A549 (cell line): ENCODE measurements at regions not wholly inside any gene's neighbourhood (a gene's known extent, or its start where the extent isn't known, plus 50 kb on each side); places are given as distances from the start of the nearest gene placed in this dataset.

ENCODE experiments used
- ATAC-seq, 2 experiments: fragments of 200-7000 bp in 1 of 2; fragments of >200 bp in 1 of 2; cut with Nextera tagmentation in 1 of 2; cut with Tn5 transposase in 1 of 2; 3 replicates each; pipeline versions ENCODE4 v1.8.0 to v1.9.1; 2018 to 2020; ENCODE audit warnings: mild to moderate bottlenecking in 1 of 2, moderate library complexity in 1 of 2
- CTCF ChIA-PET: fragments of 300-600 bp; sonication (Branson Sonifier 250); formaldehyde crosslinking; extraction: SDS; loops from one replicate; lab custom pipeline; 2021; ENCODE audit warnings: antibody characterized with exemption, inconsistent platforms; lab: Yijun Ruan, JAX
- POLR2A ChIA-PET: fragments of 350-600 bp; formaldehyde crosslinking; extraction: SDS; loops from one replicate; lab custom pipeline; 2021; ENCODE audit warnings: antibody characterized with exemption, inconsistent platforms; lab: Yijun Ruan, JAX
- DNase-seq, 2 experiments: peaks; one replicate each; pipeline versions ENCODE4 v3.0.0 to v3.0.0-alpha.2; 2011 to 2016; ENCODE audit warnings: low read depth in 1 of 2, low spot score in 1 of 2
- FAIRE-seq: peaks from 2 replicates; lab custom pipeline; 2011; peaks lifted over from hg19 to GRCh38; lab: Jason Lieb, UNC
- H3K27ac ChIP-seq, 2 experiments: fragments of >200 bp; sonication (Bioruptor Twin); formaldehyde crosslinking; 3 replicates each; pipeline ENCODE4 v1.5.1; 2016 to 2017
- H3K4me1 ChIP-seq: fragments of >200 bp; sonication (Bioruptor Twin); formaldehyde crosslinking; 3 replicates; pipeline ENCODE4 v1.6.1; 2016
- H3K4me2 ChIP-seq: fragments of >200 bp; sonication (Bioruptor Twin); formaldehyde crosslinking; 3 replicates; pipeline ENCODE4 v1.6.1; 2016
- H3K4me3 ChIP-seq: fragments of >200 bp; sonication (Bioruptor Twin); formaldehyde crosslinking; 3 replicates; pipeline ENCODE4 v1.5.1; 2016
- H3K9me3 ChIP-seq: fragments of >200 bp; sonication (Bioruptor Twin); formaldehyde crosslinking; 3 replicates; pipeline ENCODE4 v1.6.1; 2016
- ATOH8 ChIP-seq: fragments of 250-450 bp; sonication (Bioruptor Pico); IDR thresholded peaks from 2 replicates; pipeline ENCODE4 v1.5.0; 2020; ENCODE audit warnings: low read depth, mild to moderate bottlenecking, moderate library complexity
- BCL3 ChIP-seq: fragments of >200 bp; sonication (Bioruptor Twin); formaldehyde crosslinking; IDR thresholded peaks from 3 replicates; pipeline ENCODE4 v1.6.1; 2016
- BHLHE40 ChIP-seq: IDR thresholded peaks from 2 replicates; pipeline ENCODE4 v1.6.1; 2012; ENCODE audit warnings: low read depth, low read length, inconsistent platforms
- CEBPB ChIP-seq, 2 experiments: fragments of >200 bp in 1 of 2; sonication (Bioruptor Twin) in 1 of 2; formaldehyde crosslinking in 1 of 2; IDR thresholded peaks; 2 replicates each; pipeline ENCODE4 v1.6.1; 2012 to 2016
- CHD2 ChIP-seq: fragments of 150-350 bp; IDR thresholded peaks from 2 replicates; pipeline ENCODE4 v1.6.1; 2014; ENCODE audit warnings: low read length; ENCODE audit not compliant: partially characterized antibody
- CHD4 ChIP-seq: fragments of 200-600 bp; sonication (generic); IDR thresholded peaks from 2 replicates; pipeline ENCODE4 v1.6.1; 2016; ENCODE audit warnings: antibody characterized with exemption, mild to moderate bottlenecking, borderline replicate concordance
- EHF ChIP-seq: fragments of 250-450 bp; sonication (Bioruptor Pico); IDR thresholded peaks from 2 replicates; pipeline ENCODE4 v1.5.0; 2020; ENCODE audit warnings: mild to moderate bottlenecking
- EHMT2 ChIP-seq: fragments of 200-600 bp; sonication (generic); IDR thresholded peaks from 2 replicates; pipeline ENCODE4 v1.6.1; 2016; ENCODE audit warnings: antibody characterized with exemption, low read depth, mild to moderate bottlenecking, moderate library complexity
- EP300 ChIP-seq, 2 experiments: fragments of >200 bp; sonication (Bioruptor Twin); formaldehyde crosslinking; IDR thresholded peaks; 2 replicates in 1 of 2; 3 replicates in 1 of 2; pipeline ENCODE4 v1.6.1; 2016 to 2017
- FOSB ChIP-seq: fragments of 250-450 bp; sonication (Bioruptor Pico); IDR thresholded peaks from 2 replicates; pipeline ENCODE4 v1.5.0; 2020; ENCODE audit warnings: mild to moderate bottlenecking, moderate library complexity
- FOSL2 ChIP-seq, 2 experiments: fragments of 450-650 bp in 1 of 2; fragments of >200 bp in 1 of 2; sonication (Bioruptor Twin) in 1 of 2; formaldehyde crosslinking; IDR thresholded peaks; 2 replicates each; pipeline versions ENCODE4 v1.5.0 to v1.6.1; 2016 to 2020; ENCODE audit warnings: mild to moderate bottlenecking in 1 of 2, moderate library complexity in 1 of 2
- FOXS1 ChIP-seq: fragments of 250-450 bp; sonication (Bioruptor Pico); IDR thresholded peaks from 2 replicates; pipeline ENCODE4 v1.5.0; 2020; ENCODE audit warnings: mild to moderate bottlenecking, moderate library complexity
- GATA3 ChIP-seq: IDR thresholded peaks from 2 replicates; pipeline ENCODE4 v1.6.1; 2012; ENCODE audit warnings: borderline replicate concordance
- HDAC2 ChIP-seq: fragments of 200-600 bp; sonication (generic); IDR thresholded peaks from 2 replicates; pipeline ENCODE4 v1.6.1; 2016
- HMGXB4 ChIP-seq: fragments of 250-450 bp; sonication (Bioruptor Pico); IDR thresholded peaks from 2 replicates; pipeline ENCODE4 v1.5.0; 2021; ENCODE audit warnings: mild to moderate bottlenecking, moderate library complexity, borderline replicate concordance
- HOXA7 ChIP-seq: fragments of 250-450 bp; sonication (Bioruptor Pico); IDR thresholded peaks from 2 replicates; pipeline ENCODE4 v1.5.0; 2020; ENCODE audit warnings: mild to moderate bottlenecking, moderate library complexity
- HOXB13 ChIP-seq: fragments of 250-450 bp; sonication (Bioruptor Pico); IDR thresholded peaks from 2 replicates; pipeline ENCODE4 v1.5.0; 2020; ENCODE audit warnings: low read depth, mild to moderate bottlenecking, moderate library complexity
- JUN ChIP-seq, 2 experiments: fragments of >200 bp; sonication (Bioruptor Twin); formaldehyde crosslinking; IDR thresholded peaks; 2 replicates in 1 of 2; 3 replicates in 1 of 2; pipeline ENCODE4 v1.6.1; 2016 to 2017
- JUNB ChIP-seq: fragments of >200 bp; sonication (Bioruptor Twin); formaldehyde crosslinking; IDR thresholded peaks from 2 replicates; pipeline ENCODE4 v1.6.1; 2016
- MAX ChIP-seq: IDR thresholded peaks from 2 replicates; pipeline ENCODE4 v1.6.1; 2012
- NPAS2 ChIP-seq: fragments of 250-450 bp; sonication (Bioruptor Pico); IDR thresholded peaks from 2 replicates; pipeline ENCODE4 v1.8.0; 2022; ENCODE audit warnings: mild to moderate bottlenecking, moderate library complexity, borderline replicate concordance
- NR3C1 ChIP-seq: fragments of >200 bp; sonication (Bioruptor Twin); formaldehyde crosslinking; IDR thresholded peaks from 3 replicates; pipeline ENCODE4 v1.6.1; 2017
- POLR2A ChIP-seq: IDR thresholded peaks from 2 replicates; pipeline ENCODE4 v1.6.1; 2012; ENCODE audit warnings: mild to moderate bottlenecking, low read length
- RAD21 ChIP-seq, 2 experiments: fragments of >200 bp in 1 of 2; sonication (Bioruptor Twin) in 1 of 2; formaldehyde crosslinking in 1 of 2; IDR thresholded peaks in 1 of 2; conservative IDR thresholded peaks in 1 of 2; 2 replicates in 1 of 2; 3 replicates in 1 of 2; pipeline ENCODE4 v1.6.1; 2012 to 2018; ENCODE audit warnings: inconsistent platforms in 1 of 2
- RCOR1 ChIP-seq: fragments of 150-350 bp; IDR thresholded peaks from 2 replicates; pipeline ENCODE4 v1.6.1; 2014; ENCODE audit warnings: antibody characterized with exemption, low read length, low read depth
- RFX5 ChIP-seq: fragments of 450-650 bp; IDR thresholded peaks from 2 replicates; pipeline ENCODE4 v1.7.1; 2014; ENCODE audit warnings: antibody characterized with exemption, mild to moderate bottlenecking, moderate library complexity
- SMC3 ChIP-seq: fragments of >200 bp; sonication (Bioruptor Twin); formaldehyde crosslinking; IDR thresholded peaks from 3 replicates; pipeline ENCODE4 v1.6.1; 2018; ENCODE audit warnings: inconsistent platforms
- TFCP2L1 ChIP-seq: fragments of 250-450 bp; sonication (Bioruptor Pico); IDR thresholded peaks from 2 replicates; pipeline ENCODE4 v1.5.0; 2021; ENCODE audit warnings: mild to moderate bottlenecking
- ZC3H11A ChIP-seq: fragments of 450-650 bp; IDR thresholded peaks from 2 replicates; pipeline ENCODE4 v1.6.1; 2014; ENCODE audit warnings: antibody characterized with exemption, mild to moderate bottlenecking
- ZFP36 ChIP-seq: fragments of 450-650 bp; IDR thresholded peaks from 2 replicates; pipeline ENCODE4 v1.6.1; 2014; ENCODE audit warnings: borderline replicate concordance; ENCODE audit not compliant: partially characterized antibody
- WGBS: methylation state at CpG from one replicate; pipeline ENCODE4 v1.1.6; 2017; ENCODE audit errors: missing lambda C conversion rate; 5-methylcytosine and 5-hydroxymethylcytosine counted together

- CTCF ChIA-PET = no interaction called here
- 50% methylated on average over 5 of the region's 5 CpGs for WGBS
- no peak for DNase-seq
- Histone ChIP-seq H3K4me2 (no peak overlapping the region), H3K27ac (no peak overlapping the region), H3K4me1 (no peaks in the 10 kb centered on the region), H3K9me3 (peaks cover 11% of the 10 kb centered on the region)
- no peak for FAIRE-seq
- TF ChIP-seq RFX5 (no peak), HMGXB4 (no peak), ZC3H11A (no peak), FOXS1 (no peak), JUN (IDR thresholded peaks at IDR 0.05) (no peak), HOXB13 (CRISPR knock-in tag) (no peak), RCOR1 (no peak), MAX (no peak), EHF (no peak), NPAS2 (CRISPR knock-in tag) (no peak), NR3C1 (no peak), HOXA7 (CRISPR knock-in tag) (no peak)
- TF ChIP-seq, all 56 proteins: peak for 0
- POLR2A ChIA-PET = no interaction called here
- H3K4me3 ChIP-seq = no peak overlapping the region
- no peak for ATAC-seq
Observed at GRCh38 chr3:87607234-87607633, 330.9 kb upstream of the POU1F1 start.

GRCh38 chr3:87595798-87596197 is 319.4 kb upstream of the POU1F1 start:
- ATAC-seq = no peak
- no peak overlapping the region for H3K4me2 ChIP-seq
- TF ChIP-seq FOSL2 (IDR thresholded peaks at IDR 0.05) (no peak), FOSL2 (CRISPR knock-in tag; IDR thresholded peaks at IDR 0.05) (no peak), POLR2A (no peak), RAD21 (conservative IDR thresholded peaks at IDR 0.05 in 1 of 2, IDR thresholded peaks at IDR 0.05 in 1 of 2) (no peak), HDAC2 (no peak), GATA3 (no peak), CHD2 (no peak), ATOH8 (CRISPR knock-in tag) (no peak), TFCP2L1 (CRISPR knock-in tag) (no peak), ZFP36 (no peak), FOSB (CRISPR knock-in tag) (no peak)
- no peaks in the 10 kb centered on the region for H3K4me1 ChIP-seq
- 45% methylated on average over 4 of the region's 4 CpGs for WGBS
- ChIA-PET POLR2A (no interaction called here), CTCF (no interaction called here)
- no peak for FAIRE-seq
- H3K4me3 ChIP-seq = no peak overlapping the region
- H3K27ac ChIP-seq = no peak overlapping the region
- H3K9me3 ChIP-seq = no peaks in the 10 kb centered on the region
- no peak for DNase-seq

GRCh38 chr3:87581240-87581639 is 304.9 kb upstream of the POU1F1 start:
- no peak for ATAC-seq
- Histone ChIP-seq H3K4me2 (no peak overlapping the region), H3K27ac (no peak overlapping the region), H3K9me3 (no peaks in the 10 kb centered on the region), H3K4me1 (no peaks in the 10 kb centered on the region), H3K4me3 (no peak overlapping the region)
- FAIRE-seq = no peak
- no peak for DNase-seq
- 19% methylated on average over 1 of the region's 1 CpG for WGBS
- TF ChIP-seq EHF (no peak), BHLHE40 (no peak), EP300 (IDR thresholded peaks at IDR 0.05) (no peak), TFCP2L1 (CRISPR knock-in tag) (no peak), BCL3 (no peak), CEBPB (IDR thresholded peaks at IDR 0.05) (no peak), ZC3H11A (no peak), JUNB (no peak), EHMT2 (no peak), CHD4 (no peak), MAX (no peak), SMC3 (no peak), FOXS1 (no peak)
- POLR2A ChIA-PET = no interaction called here
- CTCF ChIA-PET = no interaction called here
